ENCODE measurements at regions not wholly inside any gene's neighbourhood (a gene's known extent, or its start where the extent isn't known, plus 50 kb on each side); places are given as distances from the start of the nearest gene placed in this dataset.

DNA sequence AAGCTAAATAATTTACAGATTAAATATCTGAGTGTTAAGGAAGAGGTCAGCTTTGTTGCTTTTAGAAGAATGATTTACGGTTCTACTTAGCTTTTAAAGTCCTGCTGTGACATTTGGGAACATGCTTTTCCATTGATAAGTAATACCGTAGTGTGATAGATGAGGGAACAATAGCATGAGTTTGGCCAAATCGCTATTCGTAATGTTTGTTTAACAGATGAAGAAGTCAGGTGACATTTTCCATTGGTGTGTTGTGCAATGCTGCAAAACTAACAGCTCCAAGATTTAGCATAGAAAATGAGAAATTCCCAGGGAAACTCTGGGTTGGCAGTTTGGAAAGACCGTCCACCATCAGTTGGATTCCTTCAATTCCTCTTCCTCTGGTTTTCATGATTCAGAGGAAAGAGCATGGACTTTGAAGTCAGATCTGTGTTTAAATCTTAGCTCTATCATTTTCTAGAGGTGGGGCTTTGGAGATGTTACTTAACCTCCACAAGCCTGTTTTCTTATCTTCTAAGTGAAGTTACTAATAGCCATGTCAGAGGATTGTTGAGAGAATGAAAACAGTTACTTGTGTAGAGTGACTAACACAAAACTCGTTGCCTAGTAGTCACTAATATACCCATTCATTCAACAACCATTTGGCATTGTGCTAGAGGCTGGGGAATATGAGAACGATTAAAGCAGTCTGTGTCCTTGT lies 140.4 kb upstream of the BMPER start:
- no peak overlapping the region for H3K9ac ChIP-seq (ENCODE audit: insufficient read depth in 1 of 2, low read depth in 2 of 2, low read length in 2 of 2)
- no peaks in the 10 kb centered on the region for H3K36me3 ChIP-seq (ENCODE audit: control insufficient read depth, insufficient read depth, low read length)
- ChIA-PET CTCF (ENCODE audit: low intra/inter-chr PET ratio) (no interaction called here), POLR2A (no interaction called here)
- in situ Hi-C loops (cut with MboI), result no loop called here
- intact Hi-C loops (cut with micrococcal nuclease), result no loop called here
- H3K9me3 ChIP-seq (replicated peaks; ENCODE audit: control insufficient read depth, insufficient read depth, low read depth, low read length), result no peaks in the 10 kb centered on the region
- no peaks in the 10 kb centered on the region for H3K79me2 ChIP-seq (ENCODE audit: control insufficient read depth, insufficient read depth, low read length)
- H4K20me1 ChIP-seq (replicated peaks; ENCODE audit: control insufficient read depth, insufficient read depth, low read length), result no peaks in the 10 kb centered on the region
- no peak overlapping the region for H3K27ac ChIP-seq (ENCODE audit: extremely low read depth, low read depth, low read length)
- H3K4me1 ChIP-seq (replicated peaks in 1 of 2; ENCODE audit: control insufficient read depth in 2 of 2, insufficient read depth in 2 of 2, low read length in 2 of 2), result no peaks in the 10 kb centered on the region
- DNase-seq (ENCODE audit: extremely low read depth in 1 of 4, low spot score in 3 of 4) (no peak), ATAC-seq (no peak), FAIRE-seq (no peak)
- no peak overlapping the region for H3K4me3 ChIP-seq
- WGBS (ENCODE audit: insufficient coverage, low coverage, missing lambda C conversion rate), result 0% methylated on average over 7 of the region's 7 CpGs
- no peaks in the 10 kb centered on the region for H3K9me1 ChIP-seq (ENCODE audit: control insufficient read depth, insufficient read depth, low read length)
- H3K4me2 ChIP-seq (ENCODE audit: insufficient read depth, low read length), result no peak overlapping the region
- H2AFZ ChIP-seq (ENCODE audit: low read depth, low read length), result no peak overlapping the region
- TF ChIP-seq, protein P1, sequence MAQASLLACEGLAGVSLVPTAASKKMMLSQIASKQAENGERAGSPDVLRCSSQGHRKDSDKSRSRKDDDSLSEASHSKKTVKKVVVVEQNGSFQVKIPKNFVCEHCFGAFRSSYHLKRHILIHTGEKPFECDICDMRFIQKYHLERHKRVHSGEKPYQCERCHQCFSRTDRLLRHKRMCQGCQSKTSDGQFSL (CRISPR knock-in tag; IDR thresholded peaks at IDR 0.05), result no peak
- TF ChIP-seq, protein P1 (tag; IDR thresholded peaks at IDR 0.05), result no peak
- TF ChIP-seq RAD21 (CRISPR knock-in tag; conservative IDR thresholded peaks at IDR 0.05 in 1 of 2, IDR thresholded peaks at IDR 0.05 in 1 of 2) (no peak), CEBPB (tag; IDR thresholded peaks at IDR 0.05) (peak; percentile 30; the same call in 1 of the 2 replicates), ZNF146 (CRISPR knock-in tag; IDR thresholded peaks at IDR 0.05; ENCODE audit: unreplicated experiment) (no peak), CEBPG (CRISPR knock-in tag; IDR thresholded peaks at IDR 0.05) (no peak), CEBPG (tag; conservative IDR thresholded peaks at IDR 0.05 in 1 of 2, IDR thresholded peaks at IDR 0.05 in 1 of 2) (peak in 1 of 2 experiments; percentile 54; a peak in 1 of 4 replicates)
- BruUV-seq (replicated peaks), result no TSS peak
- no peaks in the 10 kb centered on the region; a peak in 1 of 5 replicates for H3K27me3 ChIP-seq (ENCODE audit: control insufficient read depth in 2 of 2, insufficient read depth in 2 of 2, low read length in 2 of 2)
